ENCODE measurements at regions not wholly inside any gene's neighbourhood (a gene's known extent, or its start where the extent isn't known, plus 50 kb on each side); places are given as distances from the start of the nearest gene placed in this dataset.

- no peak for DNase-seq
Observed at GRCh38 chr2:14923820-14924580, 291.5 kb downstream of the LRATD1 start.

DNA sequence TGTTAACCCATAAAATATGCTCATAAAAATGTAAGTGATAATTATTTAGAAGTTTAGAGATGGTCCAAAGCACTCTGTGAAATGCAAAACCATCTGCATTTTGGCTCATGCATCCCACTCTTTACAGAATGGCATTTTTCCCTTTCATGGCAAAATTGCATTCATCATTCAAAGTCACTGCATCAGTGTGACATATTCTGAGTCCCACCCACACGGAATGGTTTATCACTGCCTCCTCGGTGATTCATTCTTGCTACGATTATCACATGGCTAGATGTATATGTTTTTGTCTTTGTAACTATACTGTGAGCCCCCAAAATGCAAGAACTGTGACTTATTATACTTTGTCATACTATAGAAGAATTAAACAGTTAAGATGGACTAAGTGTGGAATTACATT is 293.0 kb downstream of the LRATD1 start:
- no peak for DNase-seq

DNA sequence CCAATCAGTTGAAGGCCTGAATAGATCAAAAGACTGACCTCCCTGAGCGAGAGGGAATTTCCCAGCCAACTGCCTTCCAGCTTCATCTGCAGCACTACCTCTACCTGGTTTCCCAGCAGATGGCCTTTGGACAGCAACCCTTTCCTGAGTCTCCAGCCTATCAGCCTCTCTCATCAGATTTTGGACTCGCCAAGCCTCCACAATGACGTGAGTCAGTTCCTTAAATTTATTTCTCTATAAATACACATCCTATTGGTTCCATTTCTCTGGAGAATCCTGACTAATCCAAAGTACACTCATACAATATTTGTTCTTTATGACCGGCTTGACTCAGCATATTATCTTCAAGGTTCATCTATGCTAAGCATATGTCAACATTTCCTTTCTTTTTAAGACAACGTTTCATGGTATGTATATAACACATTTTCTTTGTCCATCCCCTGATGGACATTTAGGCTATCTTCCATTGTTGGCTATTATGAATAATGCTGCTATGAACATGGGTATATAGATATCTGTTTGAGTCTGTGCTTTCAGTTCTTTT is 294.6 kb downstream of the LRATD1 start:
- DNase-seq = no peak

DNA sequence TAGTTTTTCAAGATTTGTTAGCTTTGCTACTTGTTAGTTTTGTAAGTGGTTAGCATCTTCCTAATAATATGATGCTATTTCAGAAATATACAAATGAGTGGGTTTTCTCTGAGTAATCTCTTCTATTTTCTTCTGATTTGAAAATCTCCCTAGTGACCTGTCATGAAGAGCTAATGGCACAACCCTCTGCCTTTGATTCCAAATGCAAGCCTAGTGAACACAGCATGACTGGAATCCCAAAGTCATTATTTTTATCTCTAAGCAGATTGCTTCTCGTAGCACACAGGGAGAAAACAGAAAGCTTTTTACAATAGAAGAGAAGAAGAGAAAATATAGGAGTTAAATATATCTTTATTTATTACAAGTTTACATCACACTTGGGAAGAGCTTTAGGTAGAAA is 295.5 kb downstream of the LRATD1 start:
- no peak for DNase-seq

DNA sequence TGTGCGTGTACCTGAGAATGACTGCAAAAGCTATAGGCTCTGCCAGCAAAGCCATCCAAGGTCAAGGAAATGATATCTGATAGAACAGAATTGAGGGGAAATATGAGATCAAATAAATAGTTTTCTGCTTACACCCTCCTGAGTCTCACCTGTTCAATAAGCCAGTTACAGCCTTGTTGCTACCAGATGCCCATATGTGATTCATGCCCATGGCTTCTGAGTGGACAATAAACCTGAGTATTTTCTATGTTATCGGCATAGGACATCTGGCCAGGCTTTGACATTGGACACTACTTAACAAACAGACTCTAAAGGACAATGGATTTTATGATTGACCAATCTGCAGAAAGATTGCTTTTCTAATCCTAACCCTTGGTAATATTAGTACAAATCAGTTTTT is 297.9 kb downstream of the LRATD1 start:
- no peak for DNase-seq

- no peak for DNase-seq
Observed at GRCh38 chr2:14932285-14932684, 299.8 kb downstream of the LRATD1 start.

- no peak for DNase-seq
Observed at GRCh38 chr2:14933753-14934152, 301.2 kb downstream of the LRATD1 start.

DNA sequence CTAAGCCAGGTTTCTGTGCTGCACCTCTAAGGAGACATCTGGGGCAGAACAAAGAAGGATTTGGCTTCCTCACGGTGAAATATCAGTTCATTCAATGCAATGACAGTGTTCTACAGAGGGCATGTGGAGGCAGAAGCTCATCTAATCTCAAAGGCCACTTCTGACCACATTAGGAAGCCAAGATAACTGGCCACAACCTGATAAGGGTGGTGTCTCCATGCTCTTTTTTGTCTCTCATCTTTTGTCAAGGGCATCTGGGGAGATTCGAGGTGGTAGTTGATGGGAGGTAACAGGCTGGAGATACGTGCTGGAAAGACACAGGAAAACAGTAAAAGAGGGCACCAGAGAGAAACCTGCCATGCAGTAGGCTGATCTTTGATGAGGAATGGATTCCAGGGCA is 303.9 kb downstream of the LRATD1 start:
- DNase-seq = no peak

- DNase-seq = no peak
Observed at GRCh38 chr2:14937336-14937735, 304.8 kb downstream of the LRATD1 start.

DNA sequence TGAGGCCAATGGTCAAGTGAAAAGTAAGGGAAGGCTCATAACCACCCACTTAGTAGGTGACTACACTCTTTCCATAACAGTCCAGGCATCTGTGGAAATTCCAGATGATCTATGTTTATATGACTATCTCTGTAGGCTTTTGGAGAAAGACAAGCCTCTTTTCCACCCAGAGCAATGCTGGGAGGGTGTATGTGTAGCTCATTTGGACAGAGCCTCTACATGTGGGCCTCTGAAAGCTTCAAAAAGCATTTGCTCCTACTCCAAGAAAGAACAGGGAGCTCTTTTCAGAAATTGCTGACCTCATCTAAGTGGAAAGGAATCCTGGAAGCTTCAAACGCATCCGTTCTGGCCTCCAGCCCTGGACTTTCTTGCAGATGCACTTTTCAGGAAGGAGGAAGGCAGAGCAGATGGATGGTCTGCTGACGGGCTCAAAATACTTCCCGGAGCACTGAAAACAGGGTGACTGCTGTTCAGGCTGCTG is 308.7 kb downstream of the LRATD1 start:
- no peak for DNase-seq

GRCh38 chr2:14942987-14943386 is 310.5 kb downstream of the LRATD1 start:
- no peak for DNase-seq

DNA sequence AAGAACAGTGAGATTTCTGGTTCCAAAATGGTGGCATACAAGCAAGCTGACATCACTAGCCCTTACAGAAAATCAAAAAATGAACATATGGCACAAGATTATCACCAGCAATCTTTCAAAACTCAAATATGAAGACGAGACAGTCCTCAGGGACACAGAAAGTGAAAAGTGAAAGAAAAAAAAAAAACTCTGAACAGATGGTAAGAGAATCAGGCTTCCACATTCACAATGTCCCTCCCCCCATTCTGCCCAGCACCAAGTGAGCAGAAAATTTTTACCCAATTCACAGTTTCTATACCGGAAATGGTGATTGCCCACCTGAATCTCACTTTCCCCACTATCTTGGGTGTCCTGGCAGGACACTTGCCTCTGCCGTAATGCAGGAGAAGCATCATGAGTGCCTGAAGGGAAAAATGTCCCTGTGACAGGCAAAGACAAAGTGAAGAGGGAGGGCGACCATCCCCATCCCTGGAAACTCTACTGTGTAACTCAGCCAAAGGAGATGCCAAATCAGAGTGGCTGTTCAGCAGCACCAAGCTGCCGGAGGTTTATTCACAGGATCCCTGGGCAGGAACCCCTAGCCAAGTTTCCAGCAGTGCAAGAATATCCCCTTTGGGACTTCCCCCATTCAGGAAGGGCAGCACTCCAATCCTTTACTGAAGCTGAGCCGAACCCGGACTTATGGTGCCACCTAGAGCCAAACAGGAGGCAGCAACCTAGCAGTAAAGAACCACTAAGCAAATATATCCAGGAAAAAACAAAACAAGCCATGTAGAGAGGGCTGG is 312.2 kb downstream of the LRATD1 start:
- DNase-seq = no peak

DNA sequence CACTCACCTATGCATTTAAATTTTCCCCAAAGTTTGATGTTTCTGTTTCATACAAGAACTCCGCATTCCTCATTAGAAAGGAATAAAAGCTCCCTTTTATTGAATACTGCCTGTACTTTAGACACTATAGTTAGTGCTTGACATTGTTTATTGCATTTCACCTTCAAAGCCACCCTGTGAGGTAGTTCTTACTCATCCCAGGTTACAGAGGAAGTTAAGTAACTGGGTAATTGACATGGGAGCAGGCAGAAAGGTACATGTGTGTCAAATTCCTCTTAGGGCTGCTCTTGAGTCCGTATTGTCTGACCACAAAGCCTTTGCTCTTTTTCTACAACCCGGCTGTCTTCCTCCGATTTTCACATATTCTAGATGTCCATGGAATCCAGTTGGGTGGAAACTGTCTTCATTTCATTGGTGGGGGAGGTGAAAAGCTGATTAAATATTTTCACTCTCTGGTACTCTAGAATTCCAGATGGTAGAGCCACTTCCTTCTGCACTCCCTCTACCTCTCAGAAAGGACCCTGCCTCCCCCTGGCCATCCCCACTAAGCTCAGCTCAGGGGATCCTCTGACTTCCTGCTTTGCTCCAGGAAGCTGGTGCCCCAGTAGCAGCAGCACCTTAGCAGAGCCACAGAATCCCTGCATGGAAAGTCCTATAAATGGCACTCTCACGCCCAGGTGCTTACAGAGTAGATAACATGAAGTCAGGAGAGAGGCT is 319.2 kb downstream of the LRATD1 start:
- no peak for DNase-seq

DNA sequence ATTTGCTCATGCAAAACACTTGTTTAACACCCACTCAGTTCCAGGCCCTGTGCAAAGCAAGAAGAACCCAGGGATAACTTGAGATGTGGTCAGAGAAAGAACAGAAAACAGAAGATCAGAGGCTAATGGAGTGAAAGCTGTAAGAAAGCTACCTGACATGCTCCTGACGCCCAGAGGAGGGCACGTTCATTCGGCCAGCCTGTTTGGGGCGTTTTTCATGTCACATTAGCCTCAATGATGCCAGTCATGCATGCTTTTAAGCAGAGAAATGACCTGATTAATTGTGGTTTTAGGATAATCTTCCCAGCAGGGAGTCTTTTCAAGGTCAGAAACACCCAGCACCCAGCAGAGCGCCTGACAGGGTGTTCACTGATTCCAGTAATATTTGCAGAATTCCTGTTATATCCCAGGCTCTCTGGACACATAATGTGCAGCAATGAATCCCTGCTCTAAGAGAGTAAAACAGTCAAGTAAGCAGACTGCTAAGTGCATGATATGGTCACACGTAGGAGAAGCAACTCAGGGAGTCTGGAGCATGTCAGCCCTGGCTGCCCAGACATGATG is 320.0 kb downstream of the LRATD1 start:
- no peak for DNase-seq

- no peak for DNase-seq
Observed at GRCh38 chr2:14960686-14961324, 328.3 kb downstream of the LRATD1 start.

DNA sequence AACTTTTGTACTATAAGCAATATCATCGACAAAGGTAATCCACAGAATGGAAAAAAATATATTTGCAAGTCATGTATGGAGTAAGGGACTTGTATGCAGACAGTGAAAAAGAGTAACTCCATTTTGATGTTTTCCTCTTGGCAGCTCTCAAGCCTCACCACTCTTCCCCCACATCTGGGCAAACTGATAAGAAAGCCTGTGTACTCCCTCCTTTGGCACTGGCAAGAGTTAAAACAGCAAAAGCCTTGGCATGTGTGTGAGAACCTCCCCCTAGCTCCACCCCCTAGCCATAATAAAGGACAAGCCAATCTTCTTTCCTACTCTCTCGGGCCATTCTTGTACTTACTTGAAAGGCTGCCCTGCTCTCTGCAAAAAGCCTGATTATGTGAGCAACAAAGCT is 335.2 kb downstream of the LRATD1 start:
- DNase-seq = no peak

GRCh38 chr2:14975381-14975780 is 342.9 kb downstream of the LRATD1 start:
- DNase-seq = peak; percentile 9

GRCh38 chr2:14977021-14977420 is 344.5 kb downstream of the LRATD1 start:
- no peak for DNase-seq

DNA sequence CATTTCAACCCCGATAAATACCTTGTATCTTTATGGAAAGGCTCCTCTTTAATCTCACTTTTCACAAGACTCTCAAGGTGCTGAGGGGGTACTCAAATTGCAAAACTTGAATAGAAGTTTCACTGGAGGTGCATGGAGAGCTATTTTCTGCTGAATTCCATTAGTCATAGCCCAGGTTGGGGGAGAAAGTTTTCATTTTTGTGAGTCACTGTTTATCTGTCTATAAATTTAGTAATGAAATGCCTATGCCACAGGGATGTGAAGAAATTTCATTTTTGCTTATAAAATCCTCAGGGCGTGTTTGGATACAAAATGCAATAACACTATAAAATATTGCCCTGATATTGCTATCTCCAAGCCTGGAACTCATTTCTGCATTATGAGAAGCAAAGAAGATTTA is 346.3 kb downstream of the LRATD1 start:
- DNase-seq = no peak

GRCh38 chr2:14982790-14983189 is 350.3 kb downstream of the LRATD1 start:
- no peak for DNase-seq

DNA sequence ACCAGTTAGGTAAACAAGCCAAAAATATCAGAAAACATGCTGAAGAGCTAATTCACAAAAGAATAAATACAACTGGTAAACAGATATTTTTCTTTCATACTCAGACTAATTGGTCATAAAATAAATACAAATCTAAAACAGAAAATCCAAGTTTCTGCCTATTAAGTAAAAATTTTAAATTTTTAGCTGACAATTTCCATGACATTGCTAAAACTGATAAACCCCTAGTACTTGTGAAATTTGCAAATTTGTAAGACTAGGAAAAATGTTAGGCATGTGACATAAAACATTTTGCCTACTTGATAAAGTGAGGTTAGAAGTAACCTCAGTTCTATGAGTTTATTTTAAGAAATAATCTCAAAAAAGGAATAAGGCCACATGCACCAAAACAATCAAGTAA is 356.1 kb downstream of the LRATD1 start:
- DNase-seq = no peak

- DNase-seq = no peak
Observed at GRCh38 chr2:14991723-14992122, 359.2 kb downstream of the LRATD1 start.

- no peak for DNase-seq
Observed at GRCh38 chr2:14994721-14995120, 362.2 kb downstream of the LRATD1 start.
